Keratinocyte (primary cell): ENCODE measurements at regions not wholly inside any gene's neighbourhood (a gene's known extent, or its start where the extent isn't known, plus 50 kb on each side); places are given as distances from the start of the nearest gene placed in this dataset.
"Not testable (repeated sequence)": the region's sequence is repeated elsewhere in the genome, so short reads cannot be mapped to it uniquely, and the experiment has no call there.

Experiments
- DNase-seq: peaks from one replicate; pipeline ENCODE4 v3.0.0-alpha.2; 2011; ENCODE audit warnings: low read depth, missing footprints, low spot score
- FAIRE-seq: peaks from 2 replicates; lab custom pipeline; 2011; peaks lifted over from hg19 to GRCh38; lab: Jason Lieb, UNC
- H2AFZ ChIP-seq: 2 replicates; pipeline ENCODE4 v1.6.0; 2012; ENCODE audit warnings: low read length, control low read depth, inconsistent platforms; ENCODE audit not compliant: control insufficient read depth
- H3K27ac ChIP-seq: 2 replicates; pipeline ENCODE4 v1.5.1; 2011; ENCODE audit warnings: low read length; ENCODE audit not compliant: control insufficient read depth, insufficient read depth
- H3K27me3 ChIP-seq: 3 replicates; pipeline ENCODE4 v1.6.0; 2011; ENCODE audit warnings: low read length; ENCODE audit not compliant: control insufficient read depth, insufficient read depth; ENCODE audit errors: extremely low read depth
- H3K36me3 ChIP-seq, 2 experiments: 2 replicates in 1 of 2; 3 replicates in 1 of 2; pipeline ENCODE4 v1.5.1; 2011; ENCODE audit warnings: low read length in 2 of 2, mild to moderate bottlenecking in 1 of 2; ENCODE audit not compliant: control insufficient read depth in 2 of 2, insufficient read depth in 2 of 2; ENCODE audit errors: extremely low read depth in 1 of 2
- H3K4me1 ChIP-seq: 3 replicates; pipeline ENCODE4 v1.5.1; 2011; ENCODE audit warnings: low read length; ENCODE audit not compliant: control insufficient read depth, insufficient read depth; ENCODE audit errors: extremely low read depth
- H3K4me2 ChIP-seq: 3 replicates; pipeline ENCODE4 v1.6.0; 2011; ENCODE audit warnings: low read depth, low read length; ENCODE audit not compliant: control insufficient read depth, insufficient read depth; ENCODE audit errors: extremely low read depth
- H3K4me3 ChIP-seq, 3 experiments: fragments of 200-600 bp in 1 of 3; sonication (generic) in 1 of 3; 2 replicates in 2 of 3; 3 replicates in 1 of 3; pipeline ENCODE4 v1.5.1; 2011 to 2016; ENCODE audit warnings: low read length in 3 of 3, mild to moderate bottlenecking in 3 of 3, control low read depth in 2 of 3, inconsistent platforms in 1 of 3, low read depth in 1 of 3, mixed read lengths in 1 of 3, mixed run types in 1 of 3, moderate library complexity in 1 of 3; ENCODE audit not compliant: control insufficient read depth in 2 of 3, insufficient read depth in 2 of 3; ENCODE audit errors: extremely low read depth in 1 of 3
- H3K79me2 ChIP-seq: 2 replicates; pipeline ENCODE4 v1.6.0; 2012; ENCODE audit warnings: low read length; ENCODE audit not compliant: control insufficient read depth, insufficient read depth
- H3K9ac ChIP-seq: 3 replicates; pipeline ENCODE4 v1.6.0; 2011; ENCODE audit warnings: low read length; ENCODE audit not compliant: control insufficient read depth, insufficient read depth; ENCODE audit errors: extremely low read depth
- H3K9me1 ChIP-seq: 3 replicates; pipeline ENCODE4 v1.6.0; 2011; ENCODE audit warnings: low read length; ENCODE audit not compliant: control insufficient read depth, insufficient read depth; ENCODE audit errors: extremely low read depth
- H3K9me3 ChIP-seq: 2 replicates; pipeline ENCODE4 v1.5.1; 2012; ENCODE audit warnings: low read depth, low read length; ENCODE audit not compliant: control insufficient read depth
- H4K20me1 ChIP-seq: 3 replicates; pipeline ENCODE4 v1.6.0; 2011; ENCODE audit warnings: low read length; ENCODE audit not compliant: control insufficient read depth, insufficient read depth; ENCODE audit errors: extremely low read depth
- EZH2 ChIP-seq: IDR thresholded peaks from one replicate; pipeline ENCODE4 v1.6.1; 2012; ENCODE audit warnings: inconsistent platforms, mild to moderate bottlenecking, low read length, moderate library complexity
- dilution Hi-C: fragments of 300-500 bp; cut with MboI; formaldehyde crosslinking; loops from one replicate; pipeline ENCODE4 v1.7.0; 2020; ENCODE audit warnings: low sequenced_read_pairs; ENCODE audit not compliant: extremely low pct_ligation_motif_present
- TF ChIP-seq, protein P1 (sequence below), 3 experiments: IDR thresholded peaks in 1 of 3; conservative IDR thresholded peaks in 1 of 3; optimal IDR thresholded peaks in 1 of 3; 2 replicates in 2 of 3; 3 replicates in 1 of 3; pipeline versions ENCODE3 to v1.5.1; 2011; ENCODE audit warnings: low read length in 3 of 3, mild to moderate bottlenecking in 3 of 3, moderate library complexity in 2 of 3, control low read depth in 1 of 3, inconsistent platforms in 1 of 3; ENCODE audit not compliant: insufficient read depth in 2 of 3; ENCODE audit errors: extremely low read depth in 1 of 3

DNA sequence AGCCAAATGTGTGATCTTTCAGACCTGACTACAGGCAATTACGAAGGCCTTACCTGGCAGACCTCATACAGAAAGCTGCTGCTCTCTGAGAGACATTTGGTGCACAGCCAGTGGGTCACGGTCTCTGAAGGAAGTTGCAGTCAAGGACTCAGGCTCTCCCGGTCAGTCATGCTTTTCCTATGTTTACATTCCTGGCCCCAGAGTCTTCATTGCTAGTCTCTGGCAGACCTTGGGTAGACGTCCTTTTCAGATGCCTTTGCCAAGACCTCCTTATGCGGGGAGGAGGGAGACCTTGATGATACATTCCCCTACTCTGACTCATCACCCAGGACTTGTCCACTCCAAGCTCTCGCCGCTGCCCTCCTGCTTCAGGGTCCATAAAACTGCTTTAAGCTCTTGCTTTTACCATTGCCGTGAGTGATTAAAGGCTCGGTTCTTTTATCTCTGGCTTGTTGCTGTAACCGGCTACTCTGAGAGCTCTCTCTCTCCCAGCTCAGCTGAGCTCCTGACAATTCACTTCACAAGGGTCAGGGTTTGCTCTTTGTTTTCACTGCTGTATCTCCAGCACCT, 62.0 kb upstream of the SLC35F5 start:
- Histone ChIP-seq H3K4me1 (no peaks in the 10 kb centered on the region), H3K4me2 (no peak overlapping the region), H2AFZ (peak overlapping the region; percentile 1), H3K27ac (no peak overlapping the region), H3K4me3 (no peak overlapping the region), H4K20me1 (no peaks in the 10 kb centered on the region), H3K9ac (no peak overlapping the region), H3K79me2 (no peaks in the 10 kb centered on the region), H3K27me3 (no peaks in the 10 kb centered on the region), H3K9me1 (no peaks in the 10 kb centered on the region), H3K9me3 (no peaks in the 10 kb centered on the region), H3K36me3 (no peaks in the 10 kb centered on the region)
- no peak for TF ChIP-seq EZH2
- TF ChIP-seq, protein P1, sequence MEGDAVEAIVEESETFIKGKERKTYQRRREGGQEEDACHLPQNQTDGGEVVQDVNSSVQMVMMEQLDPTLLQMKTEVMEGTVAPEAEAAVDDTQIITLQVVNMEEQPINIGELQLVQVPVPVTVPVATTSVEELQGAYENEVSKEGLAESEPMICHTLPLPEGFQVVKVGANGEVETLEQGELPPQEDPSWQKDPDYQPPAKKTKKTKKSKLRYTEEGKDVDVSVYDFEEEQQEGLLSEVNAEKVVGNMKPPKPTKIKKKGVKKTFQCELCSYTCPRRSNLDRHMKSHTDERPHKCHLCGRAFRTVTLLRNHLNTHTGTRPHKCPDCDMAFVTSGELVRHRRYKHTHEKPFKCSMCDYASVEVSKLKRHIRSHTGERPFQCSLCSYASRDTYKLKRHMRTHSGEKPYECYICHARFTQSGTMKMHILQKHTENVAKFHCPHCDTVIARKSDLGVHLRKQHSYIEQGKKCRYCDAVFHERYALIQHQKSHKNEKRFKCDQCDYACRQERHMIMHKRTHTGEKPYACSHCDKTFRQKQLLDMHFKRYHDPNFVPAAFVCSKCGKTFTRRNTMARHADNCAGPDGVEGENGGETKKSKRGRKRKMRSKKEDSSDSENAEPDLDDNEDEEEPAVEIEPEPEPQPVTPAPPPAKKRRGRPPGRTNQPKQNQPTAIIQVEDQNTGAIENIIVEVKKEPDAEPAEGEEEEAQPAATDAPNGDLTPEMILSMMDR (optimal IDR thresholded peaks at IDR 0.05 in 1 of 3, IDR thresholded peaks at IDR 0.05 in 1 of 3, conservative IDR thresholded peaks at IDR 0.05 in 1 of 3; ENCODE audit: extremely low read depth in 1 of 3, insufficient read depth in 2 of 3, low read length in 3 of 3): no peak
- no peak for DNase-seq
- dilution Hi-C loops: no loop called here
- FAIRE-seq: no peak

DNA sequence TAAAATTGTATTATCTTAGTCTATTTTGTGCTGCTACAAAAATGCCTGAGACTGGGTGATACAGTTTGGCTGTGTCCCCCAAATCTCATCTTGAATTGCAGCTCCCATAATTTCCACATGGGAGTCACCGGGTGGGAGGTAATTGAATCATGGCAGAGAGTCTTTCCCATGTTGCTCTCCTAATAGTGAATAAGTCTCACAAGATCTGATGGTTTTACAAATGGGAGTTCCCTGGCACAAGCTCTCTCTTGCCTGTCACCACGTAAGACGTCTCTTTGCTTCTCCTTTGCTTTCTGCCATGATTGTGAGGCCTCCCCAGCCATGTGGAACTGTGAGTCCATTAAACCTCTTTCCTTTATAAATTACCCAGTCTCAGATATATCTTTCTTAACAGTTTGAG, 57.0 kb upstream of the SLC35F5 start:
- H3K4me3 ChIP-seq, dilution Hi-C loops, H3K27me3 ChIP-seq, FAIRE-seq, H3K4me2 ChIP-seq, DNase-seq, H3K9me3 ChIP-seq, H3K9ac ChIP-seq, H3K27ac ChIP-seq, H3K36me3 ChIP-seq, H3K4me1 ChIP-seq, H2AFZ ChIP-seq, H3K79me2 ChIP-seq, H3K9me1 ChIP-seq, H4K20me1 ChIP-seq: not testable (repeated sequence)

DNA sequence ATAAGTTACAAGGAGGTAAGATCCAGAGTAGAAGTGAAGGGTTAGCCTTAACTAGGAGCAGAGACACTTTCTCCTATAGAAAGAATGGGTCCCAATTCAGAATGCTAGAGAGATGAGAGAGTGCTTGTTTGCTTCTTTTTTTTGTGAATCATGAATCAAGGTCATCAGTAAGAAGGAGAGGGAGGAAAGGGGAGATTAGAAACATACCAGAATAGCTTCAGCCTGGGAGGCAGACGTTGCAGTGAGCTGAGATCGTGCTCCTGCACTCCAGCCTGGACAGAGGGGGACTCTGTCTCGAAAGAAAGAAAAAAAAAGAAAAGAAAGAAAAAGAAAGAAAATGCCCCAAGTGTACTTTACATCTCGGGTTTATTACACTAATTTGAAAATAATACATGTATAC, 55.8 kb upstream of the SLC35F5 start:
- Histone ChIP-seq H3K27ac (no peak overlapping the region), H3K4me1 (no peaks in the 10 kb centered on the region), H3K9me1 (no peaks in the 10 kb centered on the region), H3K4me3 (no peak overlapping the region), H3K4me2 (no peak overlapping the region), H4K20me1 (no peaks in the 10 kb centered on the region), H3K9ac (no peak overlapping the region), H2AFZ (no peak overlapping the region), H3K27me3 (no peaks in the 10 kb centered on the region), H3K9me3 (no peaks in the 10 kb centered on the region), H3K79me2 (no peaks in the 10 kb centered on the region), H3K36me3 (no peaks in the 10 kb centered on the region)
- FAIRE-seq: no peak
- DNase-seq: no peak
- no peak for TF ChIP-seq EZH2
- TF ChIP-seq, protein P1 (optimal IDR thresholded peaks at IDR 0.05 in 1 of 3, IDR thresholded peaks at IDR 0.05 in 1 of 3, conservative IDR thresholded peaks at IDR 0.05 in 1 of 3; ENCODE audit: extremely low read depth in 1 of 3, insufficient read depth in 2 of 3, low read length in 3 of 3): no peak
- dilution Hi-C loops: no loop called here
